Neural cell (in vitro differentiated cells): ENCODE measurements at regions not wholly inside any gene's neighbourhood (a gene's known extent, or its start where the extent isn't known, plus 50 kb on each side); places are given as distances from the start of the nearest gene placed in this dataset.

Experiments
- H2AFZ ChIP-seq: fragments of 200-600, 300-800 bp; sonication (generic), shearing (Covaris generic); 2 replicates; pipeline ENCODE4 v1.6.0; 2014; ENCODE audit warnings: low read depth, mild to moderate bottlenecking, antibody characterized with exemption, low read length, moderate library complexity
- H3F3A ChIP-seq: fragments of 200-600 bp; shearing (Covaris generic); 2 replicates; pipeline ENCODE4 v1.6.1; 2016; ENCODE audit warnings: mild to moderate bottlenecking, moderate library complexity, mixed read lengths, antibody characterized with exemption, low read length; ENCODE audit not compliant: insufficient read depth, poor library complexity, severe bottlenecking
- H3K27ac ChIP-seq: fragments of 200-600, 300-800 bp; sonication (generic), shearing (Covaris generic); 2 replicates; pipeline ENCODE4 v1.5.1; 2014; ENCODE audit warnings: mild to moderate bottlenecking, low read length, moderate library complexity
- H3K27me3 ChIP-seq: fragments of 300-800, 200-600 bp; sonication (generic), shearing (Covaris generic); 2 replicates; pipeline ENCODE4 v1.6.0; 2014; ENCODE audit warnings: mild to moderate bottlenecking, low read depth, low read length, moderate library complexity; ENCODE audit not compliant: insufficient read depth
- H3K36me3 ChIP-seq: fragments of 300-800, 200-600 bp; sonication (generic), shearing (Covaris generic); 2 replicates; pipeline ENCODE4 v1.5.1; 2014; ENCODE audit warnings: mild to moderate bottlenecking, antibody characterized with exemption, low read length, moderate library complexity; ENCODE audit not compliant: insufficient read depth
- H3K4me2 ChIP-seq: fragments of 300-800, 200-600 bp; sonication (generic), shearing (Covaris generic); 2 replicates; pipeline ENCODE4 v1.6.0; 2014; ENCODE audit warnings: mild to moderate bottlenecking, low read length
- H3K4me3 ChIP-seq: fragments of 300-800, 200-600 bp; sonication (generic), shearing (Covaris generic); 2 replicates; pipeline ENCODE4 v1.5.1; 2014; ENCODE audit warnings: mild to moderate bottlenecking, low read length, moderate library complexity
- H3K79me2 ChIP-seq: fragments of 200-600 bp; shearing (Covaris generic); replicated peaks from 2 replicates; pipeline ENCODE4 v1.6.0; 2014; ENCODE audit warnings: mild to moderate bottlenecking, low read length, moderate library complexity; ENCODE audit not compliant: insufficient read depth
- H3K9ac ChIP-seq: fragments of 300-800, 200-600 bp; sonication (generic), shearing (Covaris generic); 2 replicates; pipeline ENCODE4 v1.6.1; 2016; ENCODE audit warnings: mild to moderate bottlenecking, low read length, mixed read lengths
- H3K9me2 ChIP-seq: fragments of 200-600 bp; shearing (Covaris generic); 2 replicates; pipeline ENCODE4 v1.6.1; 2016; ENCODE audit warnings: mild to moderate bottlenecking, low read length, mixed read lengths; ENCODE audit not compliant: insufficient read depth
- H3K9me3 ChIP-seq: fragments of 200-600, 300-800 bp; sonication (generic), shearing (Covaris generic); 2 replicates; pipeline ENCODE4 v1.6.1; 2016; ENCODE audit warnings: mild to moderate bottlenecking, mixed run types, low read length, moderate library complexity, mixed read lengths
- H4K20me1 ChIP-seq: fragments of 200-600 bp; shearing (Covaris generic); 2 replicates; pipeline ENCODE4 v1.6.1; 2016; ENCODE audit warnings: mild to moderate bottlenecking, mixed run types; ENCODE audit not compliant: insufficient read depth
- CTCF ChIP-seq: fragments of 450-650 bp; IDR thresholded peaks from 2 replicates; pipeline ENCODE4 v1.5.1; 2014; ENCODE audit warnings: antibody characterized with exemption, mild to moderate bottlenecking, moderate library complexity; ENCODE audit not compliant: poor library complexity, severe bottlenecking
- EP300 ChIP-seq: fragments of 450-650 bp; conservative IDR thresholded peaks from 2 replicates; pipeline ENCODE4 v1.6.1; 2014; ENCODE audit warnings: antibody characterized with exemption, mild to moderate bottlenecking, moderate library complexity; ENCODE audit not compliant: poor library complexity, severe bottlenecking
- EZH2 ChIP-seq: fragments of 200-600, 300-800 bp; shearing (Covaris generic), sonication (generic); IDR thresholded peaks from 2 replicates; pipeline ENCODE4 v1.6.1; 2014; ENCODE audit warnings: antibody characterized with exemption, low read length, borderline replicate concordance, mild to moderate bottlenecking; ENCODE audit not compliant: insufficient read depth, poor library complexity, severe bottlenecking
- MXI1 ChIP-seq: fragments of 450-650 bp; conservative IDR thresholded peaks from 2 replicates; pipeline ENCODE4 v1.6.1; 2014; ENCODE audit warnings: antibody characterized with exemption, mild to moderate bottlenecking; ENCODE audit not compliant: poor library complexity, severe bottlenecking
- POLR2AphosphoS5 ChIP-seq: IDR thresholded peaks from 2 replicates; pipeline ENCODE4 v1.6.1; 2012
- RAD21 ChIP-seq: fragments of 450-650 bp; conservative IDR thresholded peaks from 2 replicates; pipeline ENCODE4 v1.6.1; 2014; ENCODE audit warnings: antibody characterized with exemption, mild to moderate bottlenecking, moderate library complexity
- REST ChIP-seq: IDR thresholded peaks from 2 replicates; pipeline ENCODE4 v1.6.1; 2012; ENCODE audit warnings: borderline replicate concordance
- SMC3 ChIP-seq: fragments of 450-650 bp; conservative IDR thresholded peaks from 2 replicates; pipeline ENCODE4 v1.6.1; 2014; ENCODE audit warnings: antibody characterized with exemption, mild to moderate bottlenecking, moderate library complexity; ENCODE audit not compliant: poor library complexity
- TAF1 ChIP-seq: IDR thresholded peaks from 2 replicates; pipeline ENCODE4 v1.6.1; 2012; ENCODE audit warnings: low read depth

GRCh38 chr9:99472240-99472915 lies 250.3 kb downstream of the SEC61B start:
- no peaks in the 10 kb centered on the region for H4K20me1 ChIP-seq
- no peak overlapping the region for H2AFZ ChIP-seq
- H3K27ac ChIP-seq, result peak overlapping the region; percentile 66
- H3F3A ChIP-seq, result no peaks in the 10 kb centered on the region
- H3K4me3 ChIP-seq, result peak overlapping the region; percentile 32
- no peaks in the 10 kb centered on the region for H3K27me3 ChIP-seq
- no peaks in the 10 kb centered on the region for H3K36me3 ChIP-seq
- peak overlapping the region; percentile 25 for H3K9ac ChIP-seq
- no peaks in the 10 kb centered on the region for H3K9me2 ChIP-seq
- no peaks in the 10 kb centered on the region for H3K9me3 ChIP-seq
- H3K4me2 ChIP-seq, result no peak overlapping the region
- H3K79me2 ChIP-seq, result no peaks in the 10 kb centered on the region
- TF ChIP-seq RAD21, result peak; percentile 26
- no peak for TF ChIP-seq SMC3

GRCh38 chr9:99472916-99473245 lies 250.8 kb downstream of the SEC61B start:
- TF ChIP-seq RAD21 (no peak), EZH2 (no peak), EP300 (no peak), SMC3 (no peak), REST (no peak)
- H3K9me3 ChIP-seq, result no peaks in the 10 kb centered on the region

GRCh38 chr9:99474186-99474585 lies 252.1 kb downstream of the SEC61B start:
- no peaks in the 10 kb centered on the region for H4K20me1 ChIP-seq
- H3K27ac ChIP-seq, result no peak overlapping the region
- H3K4me2 ChIP-seq, result no peak overlapping the region
- no peak overlapping the region for H3K9ac ChIP-seq
- no peaks in the 10 kb centered on the region for H3K27me3 ChIP-seq
- H3K4me3 ChIP-seq, result no peak overlapping the region
- H3F3A ChIP-seq, result no peaks in the 10 kb centered on the region
- H3K79me2 ChIP-seq, result no peaks in the 10 kb centered on the region
- no peaks in the 10 kb centered on the region for H3K9me2 ChIP-seq
- no peaks in the 10 kb centered on the region for H3K9me3 ChIP-seq
- no peak for TF ChIP-seq RAD21
- TF ChIP-seq CTCF, result no peak
- no peak for TF ChIP-seq REST
- no peak for TF ChIP-seq MXI1
- TF ChIP-seq POLR2AphosphoS5, result no peak
- no peak for TF ChIP-seq EP300
- TF ChIP-seq TAF1, result no peak
- TF ChIP-seq SMC3, result no peak
- no peak for TF ChIP-seq EZH2
- no peaks in the 10 kb centered on the region for H3K36me3 ChIP-seq
- no peak overlapping the region for H2AFZ ChIP-seq

More at GRCh38 chr9:99472916-99473245, 250.8 kb downstream of the SEC61B start:
- peak overlapping the region; percentile 66 for H3K27ac ChIP-seq
- no peaks in the 10 kb centered on the region for H4K20me1 ChIP-seq
- H3K27me3 ChIP-seq, result no peaks in the 10 kb centered on the region
- no peak overlapping the region for H3K4me3 ChIP-seq
- no peak overlapping the region for H2AFZ ChIP-seq
- H3K9me2 ChIP-seq, result no peaks in the 10 kb centered on the region
- H3K79me2 ChIP-seq, result no peaks in the 10 kb centered on the region
- no peaks in the 10 kb centered on the region for H3F3A ChIP-seq
- no peaks in the 10 kb centered on the region for H3K36me3 ChIP-seq
- H3K4me2 ChIP-seq, result no peak overlapping the region
- no peak overlapping the region for H3K9ac ChIP-seq
